ENCODE measurements at regions not wholly inside any gene's neighbourhood (a gene's known extent, or its start where the extent isn't known, plus 50 kb on each side); places are given as distances from the start of the nearest gene placed in this dataset.

DNA sequence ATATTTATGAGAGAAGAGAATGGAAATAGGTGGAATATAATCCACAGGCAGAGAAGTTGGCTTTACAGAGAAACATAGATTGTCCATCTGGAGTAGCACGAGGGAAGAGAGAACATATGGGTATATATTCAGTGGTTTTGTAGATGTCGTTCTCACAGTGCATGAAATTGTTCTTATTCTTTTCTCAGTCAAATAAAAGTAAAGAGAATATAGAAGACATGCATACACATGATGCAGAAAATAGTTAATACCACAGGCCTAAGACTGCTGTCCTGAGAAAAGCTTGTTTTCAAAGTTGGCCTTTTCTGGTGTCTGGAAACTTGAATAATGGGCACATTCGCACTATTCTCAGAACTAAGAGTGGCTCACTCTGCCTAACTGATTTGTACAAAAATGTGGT lies 378.1 kb downstream of the GABRG1 start:
- TF ChIP-seq CTCF (IDR thresholded peaks at IDR 0.05) = no peak
- H3K9me3 ChIP-seq = peaks cover 0 to 11% of the 10 kb centered on the region in 2 donors
- no peak overlapping the region for H3K27ac ChIP-seq
- no peaks in the 10 kb centered on the region for H3K4me1 ChIP-seq
- H3K4me3 ChIP-seq = no peak overlapping the region
- no peaks in the 10 kb centered on the region for H3K36me3 ChIP-seq
- DNase-seq (ENCODE audit: low spot score) = no peak
- H3K27me3 ChIP-seq = no peaks in the 10 kb centered on the region

DNA sequence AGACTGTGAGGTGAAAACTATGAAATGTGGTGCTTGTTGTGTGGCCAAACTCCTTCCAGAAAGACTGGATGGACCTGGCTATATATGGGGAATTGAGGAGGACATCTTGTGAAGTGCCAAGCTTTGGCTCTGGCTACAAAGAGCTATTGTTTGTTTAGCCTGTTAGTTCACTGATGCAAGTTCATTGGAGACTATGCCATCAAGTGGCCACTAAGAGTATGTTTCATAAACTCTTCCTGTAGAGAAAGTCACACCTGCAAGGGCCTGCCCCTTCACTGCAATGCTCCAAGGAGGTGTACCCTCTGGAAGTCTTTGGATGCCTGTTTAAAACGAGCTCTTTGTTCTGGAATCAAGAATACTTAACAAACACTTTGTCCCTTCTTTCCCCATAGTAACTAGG lies 382.0 kb downstream of the GABRG1 start:
- Histone ChIP-seq H3K27ac (no peak overlapping the region), H3K9me3 (peaks cover 0 to 29% of the 10 kb centered on the region in 2 donors), H3K36me3 (no peaks in the 10 kb centered on the region), H3K4me1 (no peaks in the 10 kb centered on the region), H3K27me3 (no peaks in the 10 kb centered on the region), H3K4me3 (no peak overlapping the region)
- no peak for DNase-seq (ENCODE audit: low spot score)
- no peak for TF ChIP-seq CTCF (IDR thresholded peaks at IDR 0.05)

DNA sequence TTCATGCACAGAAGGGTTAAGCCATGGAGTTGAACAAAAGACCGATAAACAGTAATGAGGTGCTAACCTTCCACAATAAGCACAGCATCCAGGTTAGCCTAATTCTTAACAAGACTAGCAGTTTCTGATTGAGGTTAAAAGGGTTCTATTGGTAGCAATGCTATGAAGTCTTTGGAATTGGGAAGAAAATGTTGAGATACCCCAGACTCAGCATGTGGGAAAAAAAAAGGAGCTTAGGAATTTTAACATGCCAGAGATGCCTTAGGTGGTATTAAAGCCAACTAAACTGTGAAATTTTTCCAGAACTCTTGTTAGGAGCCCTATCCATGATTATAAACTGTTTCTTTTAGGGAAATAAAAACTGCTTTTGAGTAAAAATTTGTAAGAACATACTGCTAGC lies 391.7 kb downstream of the GABRG1 start:
- H3K4me1 ChIP-seq = no peaks in the 10 kb centered on the region
- DNase-seq (ENCODE audit: low spot score) = no peak
- no peak overlapping the region for H3K27ac ChIP-seq
- no peaks in the 10 kb centered on the region for H3K36me3 ChIP-seq
- H3K27me3 ChIP-seq = no peaks in the 10 kb centered on the region
- H3K4me3 ChIP-seq = no peak overlapping the region
- TF ChIP-seq CTCF (IDR thresholded peaks at IDR 0.05) = no peak
- no peaks in the 10 kb centered on the region for H3K9me3 ChIP-seq

- no peaks in the 10 kb centered on the region for H3K36me3 ChIP-seq
- no peak for DNase-seq (ENCODE audit: low spot score)
- no peak overlapping the region for H3K27ac ChIP-seq
- H3K9me3 ChIP-seq = no peaks in the 10 kb centered on the region
- no peak overlapping the region for H3K4me3 ChIP-seq
- H3K4me1 ChIP-seq = no peaks in the 10 kb centered on the region
- no peaks in the 10 kb centered on the region for H3K27me3 ChIP-seq
- no peak for TF ChIP-seq CTCF (IDR thresholded peaks at IDR 0.05)
These were observed 407.8 kb downstream of the GABRG1 start for GRCh38 chr4:45716093-45716492.

DNA sequence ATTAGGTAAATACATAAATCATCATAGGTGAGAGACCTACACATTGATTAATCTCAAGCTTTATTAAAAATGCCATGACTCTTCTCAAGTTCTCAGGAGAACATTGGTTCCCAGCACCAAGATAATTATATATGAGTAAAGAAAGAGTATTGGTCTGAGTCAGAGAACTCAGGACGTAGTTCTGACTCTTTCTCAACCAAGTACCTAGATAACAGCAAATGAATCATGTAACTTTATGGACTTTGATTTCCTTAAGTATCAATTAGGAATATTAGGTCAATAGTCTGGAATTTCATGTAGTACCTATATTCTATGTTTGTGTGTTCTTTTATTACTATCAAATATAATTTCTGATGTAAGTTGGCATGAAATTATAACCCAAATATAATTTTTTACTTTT lies 409.9 kb downstream of the GABRG1 start:
- Histone ChIP-seq H3K4me1 (no peaks in the 10 kb centered on the region), H3K36me3 (no peaks in the 10 kb centered on the region), H3K27me3 (no peaks in the 10 kb centered on the region), H3K9me3 (no peaks in the 10 kb centered on the region), H3K27ac (no peak overlapping the region), H3K4me3 (no peak overlapping the region)
- no peak for TF ChIP-seq CTCF (IDR thresholded peaks at IDR 0.05)
- DNase-seq (ENCODE audit: low spot score) = no peak

DNA sequence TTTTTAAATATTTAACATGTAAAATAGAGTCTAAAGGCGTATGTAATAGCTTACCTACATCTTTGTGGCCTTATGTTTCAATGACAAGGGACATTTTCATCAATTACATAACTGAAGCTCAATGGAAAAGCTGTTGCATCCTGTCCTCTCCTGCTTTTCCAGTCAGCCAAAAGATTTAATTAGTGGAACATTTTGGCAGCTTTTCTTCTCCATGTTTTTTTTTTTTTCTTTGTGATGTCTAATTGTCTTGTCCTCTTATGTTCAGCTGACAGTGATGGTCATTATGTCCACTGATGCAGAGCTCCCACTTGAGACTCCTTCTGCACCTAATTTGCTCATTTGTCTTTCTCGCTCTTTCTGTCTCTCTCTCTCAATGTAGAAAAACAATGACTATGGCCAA lies 422.2 kb downstream of the GABRG1 start:
- TF ChIP-seq CTCF (IDR thresholded peaks at IDR 0.05) = no peak
- H3K9me3 ChIP-seq = no peaks in the 10 kb centered on the region
- no peak overlapping the region for H3K27ac ChIP-seq
- no peak for DNase-seq (ENCODE audit: low spot score)
- H3K36me3 ChIP-seq = no peaks in the 10 kb centered on the region
- H3K4me1 ChIP-seq = no peaks in the 10 kb centered on the region
- H3K4me3 ChIP-seq = no peak overlapping the region
- no peaks in the 10 kb centered on the region for H3K27me3 ChIP-seq
